Middle frontal gyrus (tissue), 1 donor: ENCODE measurements at regions not wholly inside any gene's neighbourhood (a gene's known extent, or its start where the extent isn't known, plus 50 kb on each side); places are given as distances from the start of the nearest gene placed in this dataset.
"Not testable (repeated sequence)": the region's sequence is repeated elsewhere in the genome, so short reads cannot be mapped to it uniquely, and the experiment has no call there.

ENCODE experiments used
- DNase-seq: peaks from one replicate; pipeline ENCODE4 v3.0.0-alpha.2; 2015; ENCODE audit warnings: low spot score; ENCODE audit errors: extremely low spot score

DNA sequence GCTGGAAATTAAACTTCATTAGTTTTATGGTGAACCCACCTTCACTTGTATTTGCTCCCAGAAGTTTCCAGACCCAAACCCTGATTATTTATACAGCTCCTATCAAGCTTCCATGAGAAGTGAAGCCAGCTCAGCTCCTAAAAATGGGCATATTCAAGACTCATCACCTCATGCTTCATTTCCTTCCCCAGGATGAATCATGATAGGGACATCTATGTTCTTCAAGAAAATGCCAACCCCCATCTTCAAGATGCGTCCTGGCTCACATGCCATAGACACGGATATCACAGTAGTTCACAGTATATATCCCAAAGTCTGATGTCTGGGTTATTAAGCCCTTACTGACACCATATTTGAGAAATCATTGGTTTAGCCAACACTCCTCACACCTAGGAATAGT is 217.6 kb downstream of the NPR3 start:
- no peak for DNase-seq

DNA sequence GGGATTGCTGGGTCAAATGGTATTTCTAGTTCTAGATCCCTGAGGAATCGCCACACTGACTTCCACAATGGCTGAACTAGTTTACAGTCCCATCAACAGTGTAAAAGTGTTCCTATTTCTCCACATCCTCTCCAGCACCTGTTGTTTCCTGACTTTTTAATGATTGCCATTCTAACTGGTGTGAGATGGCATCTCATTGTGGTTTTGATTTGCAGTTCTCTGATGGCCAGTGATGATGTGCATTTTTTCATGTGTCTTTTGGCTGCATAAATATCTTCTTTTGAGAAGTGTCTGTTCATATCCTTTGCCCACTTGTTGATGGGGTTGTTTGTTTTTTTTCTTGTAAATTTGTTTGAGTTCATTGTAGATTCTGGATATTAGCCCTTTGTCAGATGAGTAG is 220.3 kb downstream of the NPR3 start:
- not testable (repeated sequence) for DNase-seq

DNA sequence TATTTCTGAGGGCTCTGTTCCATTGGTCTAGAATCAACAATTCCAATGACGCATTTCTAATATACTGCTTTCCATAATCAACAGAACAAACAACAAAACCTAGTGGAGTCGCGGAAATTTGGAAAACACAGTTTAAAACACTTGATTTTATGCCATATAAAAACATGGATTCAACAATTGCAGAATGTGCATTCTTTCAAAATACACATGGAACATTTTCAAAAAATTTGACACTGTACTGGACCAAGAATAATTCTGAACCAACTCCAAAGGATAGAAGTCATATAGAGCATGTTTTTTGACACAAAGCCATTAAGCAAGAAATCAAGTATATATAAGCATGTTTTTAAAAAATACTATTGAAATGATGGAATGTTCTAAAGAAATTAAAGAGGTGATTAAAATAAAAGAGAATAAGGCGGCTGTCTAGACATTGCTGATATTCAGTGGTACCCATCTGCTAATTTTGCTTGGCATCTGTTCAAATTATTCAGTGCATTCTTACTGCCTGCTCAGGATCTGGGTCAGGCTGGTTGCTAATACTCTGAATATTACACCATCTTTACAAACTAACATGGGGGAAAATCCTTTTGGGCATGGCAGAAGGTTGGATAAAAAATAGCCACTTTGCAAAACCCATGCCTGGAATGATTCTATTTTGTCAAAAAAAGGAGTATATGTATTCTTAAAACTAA is 221.3 kb downstream of the NPR3 start:
- no peak for DNase-seq

DNA sequence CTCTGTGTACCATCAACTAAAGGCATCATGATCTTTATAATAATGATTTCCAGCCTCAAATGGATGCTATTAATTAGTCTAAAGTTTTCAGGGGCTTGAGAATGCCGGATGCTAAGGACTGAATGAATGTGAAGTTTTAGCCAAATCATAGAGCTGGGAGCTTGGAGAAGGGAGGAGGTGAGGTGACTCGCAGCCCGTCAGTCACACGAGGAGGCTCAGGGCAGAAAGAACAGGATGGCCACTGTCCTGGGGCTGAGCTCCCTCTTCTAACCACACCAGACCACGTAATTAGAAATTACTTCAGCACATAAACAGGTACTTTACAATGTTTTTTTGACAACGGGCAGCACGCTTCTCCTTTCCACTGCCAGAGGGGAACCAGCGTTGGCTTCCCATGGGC is 222.6 kb downstream of the NPR3 start:
- DNase-seq, result no peak

DNA sequence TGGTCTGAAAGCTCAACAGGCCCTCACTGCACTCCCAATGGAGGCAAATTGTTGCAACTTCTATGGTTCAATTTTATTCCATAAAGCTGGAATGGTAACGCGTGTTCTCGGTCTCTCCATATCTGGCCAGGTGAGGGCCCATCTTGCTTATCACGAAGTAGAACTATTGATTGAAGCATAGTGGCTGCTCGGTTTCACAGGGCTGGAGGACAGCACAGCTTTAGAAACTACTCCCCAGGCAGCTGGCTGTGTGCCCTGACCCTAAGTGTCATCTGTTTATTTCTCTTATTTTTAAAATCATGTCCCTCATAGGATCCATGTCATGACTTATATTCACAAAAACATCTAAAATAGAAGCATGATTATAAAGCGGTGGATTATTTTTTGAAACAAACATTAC is 223.4 kb downstream of the NPR3 start:
- no peak for DNase-seq

DNA sequence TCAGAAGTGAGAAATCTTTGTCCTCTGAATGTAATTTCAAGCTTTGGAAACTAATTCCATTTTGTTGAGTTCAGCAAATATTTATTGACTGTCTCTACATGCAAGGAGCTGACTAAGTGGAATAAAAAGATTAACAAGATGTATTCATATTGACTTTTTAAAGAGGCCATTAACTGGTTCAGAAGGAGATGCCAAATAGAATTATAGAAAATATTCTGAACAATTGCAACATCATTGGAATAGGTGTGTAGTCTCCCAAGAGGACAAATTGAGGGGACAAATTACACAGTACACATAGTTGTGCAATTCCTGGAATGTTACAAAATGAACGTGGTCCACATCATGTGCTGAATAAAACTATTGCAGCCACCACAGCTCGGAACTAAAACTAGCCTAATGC is 224.2 kb downstream of the NPR3 start:
- no peak for DNase-seq

DNA sequence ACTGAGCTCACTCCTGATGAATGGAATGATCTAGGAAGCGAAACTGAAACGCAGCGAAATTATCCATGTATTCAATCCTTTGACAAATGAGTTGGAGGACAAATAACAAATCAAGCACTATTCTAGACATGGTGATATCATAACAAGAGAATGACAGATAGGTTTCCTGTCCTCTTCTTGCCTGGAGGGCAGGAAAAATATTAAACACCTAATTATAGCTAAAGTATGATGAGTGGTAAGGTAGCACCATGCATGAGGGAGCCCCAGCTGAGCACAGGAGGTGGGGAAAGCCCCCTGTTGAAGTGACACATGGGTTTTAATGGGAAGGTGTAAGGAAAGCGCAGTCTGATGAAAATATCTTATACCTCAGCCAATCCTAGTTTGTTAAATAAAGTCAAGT is 225.2 kb downstream of the NPR3 start:
- no peak for DNase-seq

DNA sequence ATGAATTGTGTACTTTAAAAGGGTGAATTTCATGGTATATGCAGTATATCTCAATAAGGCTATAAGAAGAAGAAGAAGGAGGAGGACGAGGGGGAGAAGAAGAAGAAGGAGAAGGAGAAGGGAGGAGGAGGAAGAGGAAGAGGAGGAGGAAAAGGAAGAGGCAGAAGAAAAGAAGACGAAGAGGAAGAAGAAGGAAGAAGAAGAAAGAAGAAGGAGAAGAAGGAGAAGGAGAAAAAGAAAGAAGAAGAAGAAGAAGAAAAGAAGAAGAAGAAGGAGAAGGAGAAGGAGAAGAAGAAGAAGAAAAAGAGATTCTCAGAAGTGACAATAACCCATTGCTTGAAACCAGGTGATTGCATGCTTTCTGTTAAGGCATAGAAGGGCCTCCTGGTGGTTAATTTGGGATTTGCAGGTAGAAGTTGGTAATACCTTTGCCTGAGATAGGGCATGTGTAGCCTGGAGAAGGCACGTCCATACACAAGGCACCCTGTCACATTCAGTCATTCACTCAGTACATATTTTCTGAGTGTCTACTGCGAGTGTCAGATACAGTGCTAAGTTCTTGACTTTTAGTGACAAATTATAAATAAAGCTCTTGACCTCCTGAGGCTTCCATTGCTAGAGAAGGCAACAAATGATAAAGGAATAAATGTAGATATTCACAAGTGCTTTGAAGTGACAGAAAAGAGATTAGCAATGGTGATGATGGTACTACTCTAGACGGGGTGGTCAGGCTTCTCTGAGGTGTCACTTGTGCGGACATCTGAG is 231.3 kb downstream of the NPR3 start:
- no peak for DNase-seq

DNA sequence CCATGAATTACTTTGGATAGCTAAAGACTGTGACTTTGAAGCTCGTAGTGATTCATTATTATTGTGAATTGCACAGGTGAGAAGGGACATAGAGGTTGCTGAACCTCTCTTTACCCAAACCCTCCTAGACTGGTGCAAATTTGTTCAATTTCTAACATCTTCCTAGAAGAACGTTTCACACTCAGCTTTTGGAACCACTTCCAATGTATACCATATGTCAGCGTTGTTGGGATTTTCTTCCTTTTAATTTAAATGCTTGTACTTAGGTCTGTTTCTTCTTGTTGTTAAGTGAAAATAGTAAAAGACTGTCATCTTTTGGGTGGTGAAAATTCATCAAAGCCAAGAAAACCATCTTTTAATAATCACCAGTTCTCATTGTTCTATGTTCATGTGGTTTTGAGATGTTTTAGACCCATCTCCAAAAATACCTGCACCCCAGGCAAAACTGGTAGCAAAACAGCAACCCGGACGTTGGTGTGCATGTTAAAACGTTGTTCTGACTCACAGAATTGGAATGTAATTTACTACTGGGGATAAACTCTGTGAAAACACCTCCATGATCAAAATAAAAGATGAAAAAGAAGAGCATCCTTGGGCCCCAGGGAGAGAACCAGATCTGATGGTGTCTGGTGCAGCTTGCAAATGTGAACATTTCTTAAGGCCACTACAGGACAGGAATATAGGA is 238.3 kb downstream of the NPR3 start:
- peak; percentile 11 for DNase-seq

DNA sequence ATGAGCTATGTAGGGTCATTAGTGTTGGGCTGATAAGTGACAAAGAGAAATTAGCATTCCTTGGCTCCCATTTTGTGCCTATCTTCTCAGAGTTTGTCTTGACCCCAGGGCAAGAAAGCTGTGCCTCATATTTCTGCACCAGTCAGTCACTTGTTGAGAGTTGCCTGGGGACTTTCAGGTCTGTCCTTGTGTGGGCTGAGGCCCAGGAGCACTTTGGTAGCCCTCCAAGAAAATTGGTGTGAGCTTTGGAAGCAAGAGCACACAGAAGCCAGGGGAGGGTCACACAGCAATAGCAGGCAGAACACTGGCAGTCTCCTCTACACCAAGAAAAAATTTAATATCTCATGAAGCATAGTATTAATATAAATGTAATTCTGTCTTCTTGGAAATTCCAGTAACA is 239.9 kb downstream of the NPR3 start:
- no peak for DNase-seq

DNA sequence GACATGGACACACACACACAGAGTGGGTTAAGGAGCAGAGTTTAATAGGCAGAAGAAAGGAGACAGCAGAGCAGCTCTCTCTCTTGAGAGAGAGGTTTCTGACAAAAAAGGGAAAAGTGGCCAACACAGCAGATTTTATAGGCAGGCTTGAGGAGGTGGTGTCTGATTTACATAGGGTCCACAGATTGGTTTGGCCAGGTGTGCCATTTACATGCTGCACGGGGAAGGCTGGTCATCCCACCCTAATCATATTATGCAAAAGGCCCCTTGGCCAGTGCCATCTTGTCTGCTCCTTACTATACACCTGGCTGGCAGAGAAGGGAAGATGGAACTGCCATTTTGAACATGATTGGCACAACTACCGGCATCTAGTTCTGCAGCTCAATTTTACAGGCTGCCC is 240.8 kb downstream of the NPR3 start:
- DNase-seq, result no peak

DNA sequence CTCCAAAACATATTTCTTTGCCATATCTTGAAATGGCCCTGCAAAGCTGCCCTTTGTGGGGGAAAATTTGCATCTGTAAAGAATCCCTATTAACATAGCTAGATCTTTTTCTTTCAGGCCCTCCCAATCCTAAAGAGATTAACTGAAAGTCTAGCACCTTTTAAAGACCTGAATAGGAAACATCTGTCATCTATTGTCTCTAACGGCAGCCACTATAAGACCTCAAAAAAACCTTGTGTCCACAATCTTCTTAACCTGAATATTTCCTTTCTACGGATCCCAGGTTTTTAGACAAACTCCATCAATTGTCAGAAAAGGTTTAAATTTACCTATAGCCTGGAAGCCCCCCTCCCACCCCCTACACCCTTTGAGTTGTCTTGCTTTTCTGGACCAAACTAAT is 241.3 kb downstream of the NPR3 start:
- not testable (repeated sequence) for DNase-seq

DNA sequence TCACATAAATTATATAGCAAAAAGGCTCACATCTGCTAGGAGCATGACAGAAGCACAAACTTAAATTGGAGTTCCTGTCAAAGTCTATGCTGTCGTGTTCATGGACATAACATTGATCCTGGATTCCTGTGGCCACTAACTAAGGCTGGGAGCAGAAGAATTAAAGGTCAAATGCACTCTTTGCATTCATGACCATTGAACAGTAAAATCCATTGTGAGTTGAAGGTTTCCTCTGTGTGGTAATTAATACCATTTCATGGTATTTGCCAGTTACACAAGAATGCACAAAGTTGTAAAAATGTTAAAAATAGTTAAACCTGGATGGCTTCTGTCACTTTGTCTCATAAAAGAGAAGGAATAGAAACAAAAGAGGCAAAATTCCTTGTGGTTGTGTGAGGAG is 242.6 kb downstream of the NPR3 start:
- no peak for DNase-seq

DNA sequence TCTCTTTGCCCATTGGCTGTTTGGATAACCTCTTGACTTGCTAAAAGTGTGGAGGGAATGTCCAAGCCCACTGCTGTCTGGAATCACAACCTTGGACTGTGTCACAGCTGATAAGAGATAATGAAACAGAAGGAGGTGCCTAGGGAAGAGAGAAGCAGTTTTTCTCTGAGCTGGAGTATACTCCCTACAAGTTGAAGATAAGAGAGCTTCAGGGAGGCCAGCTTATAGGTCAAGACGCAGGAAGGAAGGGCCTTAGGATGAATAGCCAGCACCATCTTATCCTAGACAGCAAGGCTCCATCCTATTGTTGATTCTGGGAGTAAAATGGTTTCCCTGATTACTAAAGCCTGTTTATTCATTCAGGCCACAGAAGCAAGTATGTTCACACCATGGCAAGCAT is 244.7 kb downstream of the NPR3 start:
- DNase-seq, result no peak

DNA sequence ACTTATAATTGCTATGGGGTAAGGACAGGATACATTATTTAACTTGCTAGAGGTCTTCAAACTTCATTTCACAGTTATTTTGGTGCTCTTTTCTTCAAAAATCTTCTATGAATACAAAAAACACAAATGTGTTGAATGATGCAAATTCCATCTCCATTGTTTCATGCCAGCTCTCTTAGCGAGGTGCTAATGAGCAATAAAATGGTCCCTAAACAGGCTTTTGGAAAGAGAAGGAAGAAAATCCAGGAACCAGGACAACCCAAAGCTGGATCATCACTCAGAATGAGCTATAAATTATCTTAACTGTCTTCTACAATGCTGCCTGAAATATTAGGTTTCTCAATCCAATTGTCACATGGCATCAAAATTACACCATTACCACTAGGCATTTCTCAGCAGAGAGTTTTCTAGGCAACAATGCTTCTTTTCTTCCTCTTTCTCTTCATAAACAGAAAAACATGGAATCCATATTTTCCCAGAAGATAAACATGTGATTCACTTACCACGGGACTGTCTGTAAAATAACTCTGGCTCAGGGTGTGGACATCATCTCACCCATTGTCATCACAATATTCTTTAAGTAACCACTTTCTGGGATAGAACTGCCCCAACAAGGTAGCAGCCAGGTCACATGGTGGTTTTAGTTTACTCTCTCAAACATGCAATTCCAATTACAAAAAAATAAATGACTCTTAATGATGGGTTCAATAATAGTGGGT is 249.4 kb downstream of the NPR3 start:
- no peak for DNase-seq

DNA sequence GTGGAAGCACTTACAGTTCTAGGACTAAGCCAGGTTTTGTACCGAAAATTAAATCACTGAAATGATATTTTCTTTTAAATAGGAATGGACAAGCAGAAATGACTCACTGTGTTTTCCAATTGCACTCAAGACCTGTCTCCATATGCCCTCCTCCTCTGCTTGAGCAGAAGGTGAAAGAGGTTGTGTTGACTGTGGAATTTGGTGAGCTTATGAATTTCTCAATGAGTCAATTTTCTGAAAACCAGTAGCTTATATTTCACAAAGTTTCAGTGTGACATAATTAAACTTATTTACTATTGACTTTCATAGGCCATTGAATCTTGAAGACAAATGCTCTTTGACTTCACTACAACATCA is 249.9 kb downstream of the NPR3 start:
- DNase-seq, result no peak

DNA sequence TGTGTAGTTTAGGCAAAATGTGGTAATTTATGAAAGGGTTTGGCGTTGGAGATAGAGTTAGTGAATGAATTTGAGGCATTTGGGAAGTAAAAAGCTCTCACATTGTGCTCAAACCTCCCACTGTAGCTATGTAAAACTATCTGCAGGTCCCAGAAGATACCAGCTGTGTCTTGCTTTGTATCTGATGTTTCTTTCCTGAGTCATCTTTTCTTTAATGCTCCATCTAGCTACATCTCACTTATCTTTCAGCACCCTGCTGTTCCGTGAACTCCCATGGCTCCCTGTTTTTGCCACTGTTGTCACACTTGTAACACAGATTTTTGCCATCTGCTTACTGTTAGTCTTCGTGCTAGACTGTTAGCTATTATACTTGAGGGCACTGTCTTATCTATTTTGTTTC is 253.1 kb downstream of the NPR3 start:
- DNase-seq, result peak; percentile 9

DNA sequence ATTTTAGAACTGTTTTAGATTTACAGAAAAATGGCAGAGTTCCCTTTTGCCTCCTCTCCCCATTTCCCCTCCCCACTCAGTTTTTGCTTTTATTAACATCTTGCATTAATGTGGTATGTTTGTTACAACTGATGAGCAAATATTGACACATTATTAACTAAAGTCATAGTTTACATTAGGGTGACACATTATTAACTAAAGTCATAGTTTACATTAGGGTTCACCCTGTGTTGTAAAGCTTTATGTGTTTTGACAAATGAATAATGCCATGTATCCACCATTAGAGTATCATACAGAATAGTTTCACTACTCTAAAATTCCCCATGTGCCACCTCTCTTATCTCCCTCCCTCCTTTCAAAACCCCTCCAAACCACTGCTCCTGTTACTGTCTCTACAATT is 262.5 kb downstream of the NPR3 start:
- DNase-seq, result no peak

DNA sequence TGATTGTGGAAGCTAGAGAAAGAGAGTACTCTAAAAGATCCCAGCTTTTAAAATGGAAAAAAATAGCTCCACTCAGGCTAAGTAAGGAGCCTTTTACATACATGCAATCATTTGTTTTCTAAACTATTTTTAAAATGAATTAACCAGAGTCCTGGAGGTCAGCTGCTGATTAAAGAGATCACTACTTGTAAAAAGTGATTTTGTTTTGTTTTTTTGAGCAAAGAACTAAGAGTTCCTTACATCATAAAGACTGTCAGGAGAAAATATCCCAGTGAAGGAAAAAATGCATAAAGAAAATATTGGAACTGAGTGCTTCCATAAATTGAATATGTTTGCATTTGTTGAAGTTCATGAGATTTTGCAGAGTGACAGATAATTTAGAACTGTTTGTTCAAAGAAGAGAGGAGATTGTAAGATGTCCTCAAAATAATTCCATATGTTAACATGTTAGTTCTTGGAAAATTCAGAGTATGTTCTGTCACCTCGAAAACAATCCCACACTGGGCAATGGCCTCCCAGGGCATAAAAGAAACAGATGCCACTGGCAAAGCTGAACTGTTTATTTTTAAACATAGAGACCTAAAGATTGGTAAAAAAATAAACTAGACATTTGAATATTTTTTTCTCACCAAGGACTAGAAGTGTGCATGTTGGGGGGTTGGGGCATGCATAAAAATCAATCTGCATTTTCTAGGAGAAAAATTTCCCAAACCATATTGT is 264.7 kb downstream of the NPR3 start:
- DNase-seq, result no peak

DNA sequence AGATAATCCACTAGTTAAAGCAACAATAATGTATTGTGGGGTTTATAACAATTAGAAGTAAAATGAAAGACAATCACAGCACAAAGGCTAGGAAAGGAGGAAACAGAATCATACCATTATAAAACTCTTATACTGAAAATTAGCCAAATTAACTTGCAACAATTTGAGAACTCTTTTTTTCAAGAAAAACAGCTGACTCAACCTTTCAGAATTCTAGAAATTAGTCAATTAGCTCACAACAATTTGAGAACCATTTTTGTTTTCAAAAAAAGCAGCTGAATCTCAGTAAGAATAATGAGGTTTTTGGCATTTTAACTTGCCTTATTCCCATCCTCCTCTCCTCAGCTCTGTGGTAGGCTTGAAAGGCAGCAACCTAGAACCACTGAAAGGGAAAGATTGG is 269.9 kb downstream of the NPR3 start:
- DNase-seq, result no peak

DNA sequence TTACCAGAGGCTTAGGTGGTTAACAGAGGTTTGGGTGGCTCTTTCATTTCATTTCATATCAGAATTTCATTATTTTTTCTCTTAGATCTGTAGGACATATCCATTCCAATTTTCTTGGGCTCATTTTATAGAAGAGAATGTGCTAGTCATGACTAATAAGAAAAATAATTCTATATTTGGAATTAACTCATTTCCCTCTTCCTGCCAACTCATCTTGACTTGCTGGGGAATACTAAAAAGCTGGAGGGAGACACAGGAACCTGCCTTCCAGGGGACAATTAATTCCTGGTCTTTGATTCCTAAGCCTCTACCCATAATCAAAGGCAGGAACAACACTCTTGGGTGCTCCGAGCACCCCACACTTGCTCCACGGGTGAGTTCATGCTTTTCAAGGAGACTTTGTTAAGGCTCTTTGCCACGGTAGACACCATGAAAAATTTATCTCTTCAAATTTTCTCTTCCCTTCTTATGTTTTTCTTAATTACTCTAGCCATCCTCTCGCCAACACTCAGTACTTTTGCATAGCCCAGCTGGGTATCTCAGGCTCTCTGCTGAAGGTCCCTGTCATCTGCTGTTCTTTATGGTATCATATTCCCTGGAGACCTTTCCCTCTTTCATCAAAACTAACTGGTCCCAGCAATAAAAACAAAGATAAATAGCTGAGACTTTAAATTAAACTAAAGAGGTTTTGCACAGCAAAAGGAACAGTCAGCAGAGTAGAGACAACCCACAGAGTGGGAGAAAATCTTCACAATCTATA is 273.9 kb downstream of the NPR3 start:
- DNase-seq, result no peak
